Lower leg skin (tissue), 4 donors: ENCODE measurements at regions not wholly inside any gene's neighbourhood (a gene's known extent, or its start where the extent isn't known, plus 50 kb on each side); places are given as distances from the start of the nearest gene placed in this dataset.

Experiments used
- DNase-seq, 2 donors: peaks; one replicate each; pipeline ENCODE4 v3.0.0-alpha.2; 2019; ENCODE audit warnings: low spot score in 2 of 2
- H3K4me3 ChIP-seq: fragments of 200-600 bp; sonication (generic); 2 replicates; pipeline ENCODE4 v1.5.1; 2017; ENCODE audit warnings: mild to moderate bottlenecking, low read depth; ENCODE audit not compliant: poor library complexity, severe bottlenecking
- CTCF ChIP-seq, 3 donors: fragments of 450-650 bp; IDR thresholded peaks; one replicate each; pipeline ENCODE4 v1.5.1; 2016; ENCODE audit warnings: antibody characterized with exemption in 3 of 3, mild to moderate bottlenecking in 3 of 3, moderate library complexity in 2 of 3
- POLR2A ChIP-seq, 2 donors: fragments of 450-650 bp; IDR thresholded peaks; one replicate each; pipeline ENCODE4 v1.6.1; 2016 to 2017; ENCODE audit warnings: antibody characterized with exemption in 2 of 2, mild to moderate bottlenecking in 1 of 2, moderate library complexity in 1 of 2
- WGBS, 2 donors: methylation state at CpG; one replicate each; pipeline ENCODE4 v1.1.5; 2018; 5-methylcytosine and 5-hydroxymethylcytosine counted together
- intact Hi-C: fragments of 100-400 bp; cut with DNase I; formaldehyde crosslinking; loops from one replicate; pipeline ENCODE4 v1.15.0; 2023; ENCODE audit warnings: low total_unique reads

GRCh38 chr16:73735954-73736353, 560.7 kb upstream of the PSMD7 start:
- DNase-seq, result no peak
- WGBS, 2 donors, result 82 to 83% methylated on average over 1 of the region's 1 CpG
- TF ChIP-seq CTCF (IDR thresholded peaks at IDR 0.05) (no peak), POLR2A (IDR thresholded peaks at IDR 0.05) (no peak)
- H3K4me3 ChIP-seq, result no peak overlapping the region
- intact Hi-C loops, result no loop called here

GRCh38 chr16:73735018-73735417, 561.6 kb upstream of the PSMD7 start:
- no peak for DNase-seq
- intact Hi-C loops, result no loop called here
- H3K4me3 ChIP-seq, result no peak overlapping the region
- 41 to 49% methylated on average over 3 of the region's 3 CpGs for WGBS, 2 donors
- no peak for TF ChIP-seq CTCF (IDR thresholded peaks at IDR 0.05)
- no peak for TF ChIP-seq POLR2A (IDR thresholded peaks at IDR 0.05)

- no peak for TF ChIP-seq CTCF (IDR thresholded peaks at IDR 0.05)
- no peak for TF ChIP-seq POLR2A (IDR thresholded peaks at IDR 0.05)
- intact Hi-C loops, result no loop called here
- WGBS, 2 donors, result 87 to 89% methylated on average over 2 of the region's 2 CpGs
- no peak for DNase-seq
- H3K4me3 ChIP-seq, result no peak overlapping the region
Observed at GRCh38 chr16:73732681-73733080, 563.9 kb upstream of the PSMD7 start.

GRCh38 chr16:73732143-73732542, 564.5 kb upstream of the PSMD7 start:
- WGBS, 2 donors, result 87 to 91% methylated on average over 1 of the region's 1 CpG
- DNase-seq, result no peak
- intact Hi-C loops, result no loop called here
- H3K4me3 ChIP-seq, result no peak overlapping the region
- TF ChIP-seq POLR2A (IDR thresholded peaks at IDR 0.05), result no peak

- 91 to 92% methylated on average over 15 of the region's 15 CpGs for WGBS, 2 donors
- intact Hi-C loops, result no loop called here
- no peak for DNase-seq
- TF ChIP-seq POLR2A (IDR thresholded peaks at IDR 0.05), result no peak
- no peak for TF ChIP-seq CTCF (IDR thresholded peaks at IDR 0.05)
- H3K4me3 ChIP-seq, result no peak overlapping the region
Observed at GRCh38 chr16:73730481-73731090, 566.0 kb upstream of the PSMD7 start.

GRCh38 chr16:73725156-73725555, 571.5 kb upstream of the PSMD7 start:
- 76 to 79% methylated on average over 3 of the region's 3 CpGs for WGBS, 2 donors
- no peak for TF ChIP-seq CTCF (IDR thresholded peaks at IDR 0.05)
- TF ChIP-seq POLR2A (IDR thresholded peaks at IDR 0.05), result no peak
- DNase-seq, result no peak
- intact Hi-C loops, result no loop called here
- H3K4me3 ChIP-seq, result no peak overlapping the region
